GM12865 (cell line): ENCODE measurements at regions not wholly inside any gene's neighbourhood (a gene's known extent, or its start where the extent isn't known, plus 50 kb on each side); places are given as distances from the start of the nearest gene placed in this dataset.

ENCODE experiments used
- DNase-seq: peaks from one replicate; pipeline ENCODE4 v3.0.0; 2010; ENCODE audit warnings: low read depth
- H3K4me3 ChIP-seq: 2 replicates; pipeline ENCODE4 v1.5.1; 2011; ENCODE audit warnings: mild to moderate bottlenecking, low read depth, low read length, control low read depth
- TF ChIP-seq, protein P1 (sequence below): IDR thresholded peaks from 2 replicates; pipeline ENCODE4 v1.5.1; 2011; ENCODE audit warnings: low read length, control low read depth, low read depth, inconsistent platforms; ENCODE audit not compliant: insufficient read depth; ENCODE audit errors: missing control alignments

DNA sequence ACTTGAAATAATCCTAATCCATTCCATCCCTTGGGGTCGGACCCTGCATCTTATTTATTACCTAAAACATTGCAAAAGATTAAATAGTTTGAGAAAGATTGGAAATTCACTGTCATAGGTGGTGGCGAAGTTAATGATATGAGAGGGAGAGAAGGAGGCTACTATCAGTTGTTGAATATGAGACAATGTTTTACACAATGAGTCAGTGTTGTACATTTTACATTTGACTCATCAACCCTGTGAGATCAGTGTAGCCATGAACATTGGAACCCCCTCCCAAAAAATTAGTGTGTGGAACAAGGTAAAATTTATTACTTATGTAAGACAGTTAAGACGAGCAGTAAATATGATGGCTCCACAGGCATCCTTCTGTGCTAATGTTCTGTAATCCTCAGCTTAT, 384.3 kb downstream of the MCTP2 start:
- H3K4me3 ChIP-seq = no peak overlapping the region
- no peak for DNase-seq
- TF ChIP-seq, protein P1, sequence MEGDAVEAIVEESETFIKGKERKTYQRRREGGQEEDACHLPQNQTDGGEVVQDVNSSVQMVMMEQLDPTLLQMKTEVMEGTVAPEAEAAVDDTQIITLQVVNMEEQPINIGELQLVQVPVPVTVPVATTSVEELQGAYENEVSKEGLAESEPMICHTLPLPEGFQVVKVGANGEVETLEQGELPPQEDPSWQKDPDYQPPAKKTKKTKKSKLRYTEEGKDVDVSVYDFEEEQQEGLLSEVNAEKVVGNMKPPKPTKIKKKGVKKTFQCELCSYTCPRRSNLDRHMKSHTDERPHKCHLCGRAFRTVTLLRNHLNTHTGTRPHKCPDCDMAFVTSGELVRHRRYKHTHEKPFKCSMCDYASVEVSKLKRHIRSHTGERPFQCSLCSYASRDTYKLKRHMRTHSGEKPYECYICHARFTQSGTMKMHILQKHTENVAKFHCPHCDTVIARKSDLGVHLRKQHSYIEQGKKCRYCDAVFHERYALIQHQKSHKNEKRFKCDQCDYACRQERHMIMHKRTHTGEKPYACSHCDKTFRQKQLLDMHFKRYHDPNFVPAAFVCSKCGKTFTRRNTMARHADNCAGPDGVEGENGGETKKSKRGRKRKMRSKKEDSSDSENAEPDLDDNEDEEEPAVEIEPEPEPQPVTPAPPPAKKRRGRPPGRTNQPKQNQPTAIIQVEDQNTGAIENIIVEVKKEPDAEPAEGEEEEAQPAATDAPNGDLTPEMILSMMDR = no peak

DNA sequence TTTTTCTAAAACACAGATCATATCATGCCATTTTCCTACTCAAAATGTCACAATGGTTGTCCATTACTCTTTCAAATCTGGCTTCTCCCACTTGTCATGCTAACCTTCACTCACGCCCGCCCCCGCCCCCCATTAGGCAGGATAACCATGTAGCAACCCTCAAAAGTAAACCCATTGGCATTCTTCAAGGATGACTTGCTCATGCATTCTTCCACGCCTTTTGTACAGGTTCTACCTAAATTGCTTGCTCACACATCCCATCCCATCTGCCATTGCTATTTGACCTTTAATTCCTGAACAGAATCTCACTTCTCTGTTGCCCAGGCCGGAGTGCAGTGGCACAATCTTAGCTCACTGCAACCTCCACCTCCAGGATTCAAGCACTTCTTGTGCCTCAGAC, 389.3 kb downstream of the MCTP2 start:
- H3K4me3 ChIP-seq = no peak overlapping the region
- no peak for DNase-seq
- TF ChIP-seq, protein P1 = no peak

DNA sequence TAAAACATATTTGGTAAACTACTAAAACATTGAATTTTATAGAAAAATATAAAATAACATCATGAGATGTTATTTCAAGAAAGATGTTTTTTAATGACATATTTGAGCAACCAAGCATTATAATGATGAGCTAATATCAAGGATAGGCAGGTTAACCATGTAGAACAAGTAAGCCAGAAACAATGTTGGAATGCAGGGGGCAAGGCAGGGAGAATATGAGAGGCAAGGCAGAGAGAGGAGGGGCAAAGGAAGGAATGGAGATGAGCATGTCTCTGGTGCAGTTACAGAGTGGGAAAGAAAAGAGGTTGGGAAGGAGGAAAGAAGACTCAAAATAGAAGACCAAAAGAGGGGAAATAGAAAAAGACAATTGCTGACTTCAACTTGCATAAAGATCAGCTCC, 390.4 kb downstream of the MCTP2 start:
- DNase-seq = no peak

DNA sequence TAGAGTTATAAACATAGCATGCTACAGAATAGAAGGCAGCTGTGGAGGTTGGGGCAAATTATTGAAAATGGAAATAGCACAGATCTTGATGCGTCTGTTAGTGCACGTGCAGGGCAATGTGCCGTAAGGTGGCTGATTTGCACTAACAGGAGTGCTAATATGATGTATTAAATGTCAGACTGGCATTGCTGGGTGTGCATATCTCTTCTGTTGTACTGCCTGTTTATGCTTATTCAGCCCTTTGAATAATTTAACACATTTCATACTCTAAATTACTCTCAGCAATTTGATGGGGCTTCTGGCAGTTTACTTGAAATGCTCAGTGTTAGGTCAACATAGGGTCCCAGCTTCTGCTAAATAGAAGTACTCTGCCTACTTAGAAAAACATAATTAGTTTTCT, 395.6 kb downstream of the MCTP2 start:
- TF ChIP-seq, protein P1 = no peak
- H3K4me3 ChIP-seq = no peak overlapping the region
- no peak for DNase-seq

More for the DNA sequence above, 390.4 kb downstream of the MCTP2 start:
- no peak overlapping the region for H3K4me3 ChIP-seq
- TF ChIP-seq, protein P1 = no peak

DNA sequence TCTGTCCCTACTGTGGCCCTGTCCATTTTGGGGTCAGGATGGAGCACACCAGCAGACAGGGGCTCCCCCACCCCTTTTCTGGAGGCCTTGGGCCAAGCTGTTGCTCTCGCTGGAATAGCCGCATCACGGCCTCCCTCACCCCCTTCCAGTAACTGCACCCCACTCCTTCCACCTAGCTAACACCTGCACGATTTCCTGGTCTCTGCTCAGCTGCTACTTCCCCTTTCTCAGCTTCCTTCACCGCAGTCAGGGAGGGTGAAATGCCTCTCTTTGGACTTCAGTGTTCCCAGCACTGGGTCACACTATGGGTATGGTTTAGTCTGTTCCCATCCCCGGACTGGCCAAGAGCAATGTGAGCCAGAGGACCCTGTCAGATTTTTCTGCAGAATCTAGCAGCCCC, 400.2 kb downstream of the MCTP2 start:
- DNase-seq = no peak
- no peak overlapping the region for H3K4me3 ChIP-seq
- TF ChIP-seq, protein P1 = no peak

DNA sequence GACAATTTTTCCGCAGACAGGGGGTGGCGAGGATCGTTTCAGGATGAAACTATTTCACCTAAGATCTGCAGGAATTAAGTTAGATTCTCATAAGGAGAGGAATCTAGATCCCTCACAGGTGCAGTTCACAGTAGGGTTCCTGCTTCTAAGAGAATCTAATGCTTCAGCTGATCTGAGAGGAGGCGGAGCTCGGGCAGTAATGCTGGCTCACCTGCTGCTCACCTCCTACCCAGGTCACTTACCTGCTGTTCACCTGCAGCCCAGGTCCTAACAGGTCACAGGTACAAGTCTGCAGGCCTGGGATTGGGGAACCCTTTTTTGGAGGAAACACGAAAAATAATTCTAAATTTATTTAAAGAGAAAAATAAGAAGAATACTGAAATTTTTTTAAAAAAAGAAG, 406.8 kb downstream of the MCTP2 start:
- no peak overlapping the region for H3K4me3 ChIP-seq
- TF ChIP-seq, protein P1 = no peak
- DNase-seq = no peak

DNA sequence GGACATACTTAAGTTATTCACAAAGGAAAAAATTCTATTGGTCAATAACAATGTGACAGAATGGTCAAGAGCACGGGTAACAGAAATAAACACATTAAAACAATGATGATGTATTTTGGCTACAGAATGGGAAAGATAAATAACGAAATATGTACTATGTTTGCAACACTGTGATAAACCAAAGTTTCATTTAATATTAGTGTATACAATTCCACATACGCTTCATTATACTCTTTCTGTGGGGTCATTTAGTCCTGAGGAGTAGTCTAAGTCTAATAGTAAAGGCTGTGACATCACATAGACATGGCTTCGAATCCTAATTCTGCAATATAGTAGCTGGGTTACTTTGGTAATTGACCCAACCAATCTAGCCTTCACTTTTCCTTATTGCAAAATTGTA, 408.3 kb downstream of the MCTP2 start:
- H3K4me3 ChIP-seq = no peak overlapping the region
- TF ChIP-seq, protein P1 = no peak
- no peak for DNase-seq
